ENCODE measurements at regions not wholly inside any gene's neighbourhood (a gene's known extent, or its start where the extent isn't known, plus 50 kb on each side); places are given as distances from the start of the nearest gene placed in this dataset.

- Histone ChIP-seq H3K4me3 (ENCODE audit: low read depth, low read length) (no peak overlapping the region), H3K36me3 (ENCODE audit: control insufficient read depth in 2 of 2, insufficient read depth in 1 of 2, low read length in 2 of 2) (no peaks in the 10 kb centered on the region), H3K27ac (ENCODE audit: extremely low read depth, low read depth, low read length) (no peak overlapping the region), H3K9me3 (ENCODE audit: control insufficient read depth, insufficient read depth, low read depth, low read length) (no peaks in the 10 kb centered on the region), H3K4me1 (ENCODE audit: control insufficient read depth, insufficient read depth, low read length) (no peaks in the 10 kb centered on the region)
- no peak for TF ChIP-seq ZNF214 (tag by site-specific recombination; IDR thresholded peaks at IDR 0.05; ENCODE audit: borderline replicate concordance)
- TF ChIP-seq HOXA7 (CRISPR knock-in tag; IDR thresholded peaks at IDR 0.05; ENCODE audit: borderline replicate concordance), result no peak
- no peak for TF ChIP-seq ZNF114 (tag by site-specific recombination; IDR thresholded peaks at IDR 0.05)
- TF ChIP-seq ZNF501 (tag by site-specific recombination; IDR thresholded peaks at IDR 0.05), result no peak
- TF ChIP-seq ZNF510 (tag by site-specific recombination; IDR thresholded peaks at IDR 0.05; ENCODE audit: insufficient replicate concordance), result no peak
- TF ChIP-seq SCRT1 (tag by site-specific recombination; IDR thresholded peaks at IDR 0.05; ENCODE audit: borderline replicate concordance), result no peak
- no peak for TF ChIP-seq EGR2 (tag by site-specific recombination; IDR thresholded peaks at IDR 0.05; ENCODE audit: low read depth)
- TF ChIP-seq ZNF121 (tag by site-specific recombination; IDR thresholded peaks at IDR 0.05), result no peak
- TF ChIP-seq GLIS1 (tag by site-specific recombination; IDR thresholded peaks at IDR 0.05), result no peak
- no peak for TF ChIP-seq ZNF654 (tag by site-specific recombination; IDR thresholded peaks at IDR 0.05; ENCODE audit: low read depth)
- no peak for TF ChIP-seq ZNF366 (tag by site-specific recombination; conservative IDR thresholded peaks at IDR 0.05)
- TF ChIP-seq TSHZ1 (tag by site-specific recombination; IDR thresholded peaks at IDR 0.05; ENCODE audit: borderline replicate concordance), result no peak
- POLR2A ChIA-PET, result no interaction called here
- CTCF ChIA-PET, result interaction anchor here (0.8 to 1.6 kb wide), 2 partner anchors 335 to 352 kb away, joined by 3 to 6 read pairs; no protein-coding TSS in a partner anchor
Measured at GRCh38 chr12:42019746-42020145, 124.9 kb downstream of the GXYLT1 start.

- POLR2A ChIA-PET, result no interaction called here
- TF ChIP-seq OVOL3 (tag by site-specific recombination; IDR thresholded peaks at IDR 0.05), result no peak
- TF ChIP-seq ZNF600 (tag by site-specific recombination; IDR thresholded peaks at IDR 0.05), result no peak
- TF ChIP-seq ZNF398 (tag by site-specific recombination; IDR thresholded peaks at IDR 0.05), result no peak
- TF ChIP-seq ZNF248 (tag by site-specific recombination; IDR thresholded peaks at IDR 0.05), result no peak
- TF ChIP-seq ZBTB1 (tag by site-specific recombination; IDR thresholded peaks at IDR 0.05), result no peak
- no peak for TF ChIP-seq ZNF302 (tag by site-specific recombination; IDR thresholded peaks at IDR 0.05; ENCODE audit: low read depth)
- no peak for TF ChIP-seq SP2 (tag by site-specific recombination; IDR thresholded peaks at IDR 0.05)
- TF ChIP-seq ELK4 (IDR thresholded peaks at IDR 0.05; ENCODE audit: borderline replicate concordance, low read depth, low read length), result no peak
- TF ChIP-seq ZNF214 (tag by site-specific recombination; IDR thresholded peaks at IDR 0.05; ENCODE audit: borderline replicate concordance), result no peak
- no peak for TF ChIP-seq KLF17 (tag by site-specific recombination; IDR thresholded peaks at IDR 0.05)
- TF ChIP-seq ZNF610 (tag by site-specific recombination; IDR thresholded peaks at IDR 0.05; ENCODE audit: borderline replicate concordance), result no peak
Measured at GRCh38 chr12:42017051-42017450, 127.6 kb downstream of the GXYLT1 start.

More at GRCh38 chr12:42017051-42017450, 127.6 kb downstream of the GXYLT1 start:
- Histone ChIP-seq H3K36me3 (ENCODE audit: control insufficient read depth in 2 of 2, insufficient read depth in 1 of 2, low read length in 2 of 2) (no peaks in the 10 kb centered on the region), H3K4me3 (ENCODE audit: low read depth, low read length) (no peak overlapping the region), H3K27ac (ENCODE audit: extremely low read depth, low read depth, low read length) (no peak overlapping the region), H3K9me3 (ENCODE audit: control insufficient read depth, insufficient read depth, low read depth, low read length) (no peaks in the 10 kb centered on the region), H3K4me1 (ENCODE audit: control insufficient read depth, insufficient read depth, low read length) (no peaks in the 10 kb centered on the region)
- CTCF ChIA-PET, result no interaction called here

All from HEK293 (cell line).